ENCODE measurements at regions not wholly inside any gene's neighbourhood (a gene's known extent, or its start where the extent isn't known, plus 50 kb on each side); places are given as distances from the start of the nearest gene placed in this dataset.
A peak's percentile ranks its signal among the peaks of the same experiment; 100 is the strongest.
"Not testable (repeated sequence)": the region's sequence is repeated elsewhere in the genome, so short reads cannot be mapped to it uniquely, and the experiment has no call there.

- DNase-seq, result no peak
Observed at GRCh38 chr19:27824108-27824507, 1388.8 kb downstream of the UQCRFS1 start.

DNA sequence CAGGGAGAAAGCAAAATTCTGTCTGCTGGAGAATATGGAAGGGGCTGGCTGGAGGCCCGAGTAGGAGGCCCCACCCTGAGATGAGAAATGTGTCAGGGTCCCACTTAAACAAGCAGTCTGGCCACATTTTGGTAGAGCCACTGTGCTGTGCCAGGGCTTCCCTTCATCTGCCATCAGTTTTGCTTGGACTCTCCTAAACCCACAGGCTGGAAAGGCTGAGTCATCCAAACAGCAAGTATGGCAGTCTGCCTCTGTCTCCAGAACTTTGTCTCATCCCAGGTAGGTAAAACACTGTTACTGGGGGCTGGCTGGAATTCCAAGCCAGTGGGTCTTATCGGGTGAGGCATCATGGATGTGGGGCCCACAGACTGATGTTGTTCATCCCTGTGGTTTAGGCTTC lies 1390.6 kb downstream of the UQCRFS1 start:
- DNase-seq, result no peak

DNA sequence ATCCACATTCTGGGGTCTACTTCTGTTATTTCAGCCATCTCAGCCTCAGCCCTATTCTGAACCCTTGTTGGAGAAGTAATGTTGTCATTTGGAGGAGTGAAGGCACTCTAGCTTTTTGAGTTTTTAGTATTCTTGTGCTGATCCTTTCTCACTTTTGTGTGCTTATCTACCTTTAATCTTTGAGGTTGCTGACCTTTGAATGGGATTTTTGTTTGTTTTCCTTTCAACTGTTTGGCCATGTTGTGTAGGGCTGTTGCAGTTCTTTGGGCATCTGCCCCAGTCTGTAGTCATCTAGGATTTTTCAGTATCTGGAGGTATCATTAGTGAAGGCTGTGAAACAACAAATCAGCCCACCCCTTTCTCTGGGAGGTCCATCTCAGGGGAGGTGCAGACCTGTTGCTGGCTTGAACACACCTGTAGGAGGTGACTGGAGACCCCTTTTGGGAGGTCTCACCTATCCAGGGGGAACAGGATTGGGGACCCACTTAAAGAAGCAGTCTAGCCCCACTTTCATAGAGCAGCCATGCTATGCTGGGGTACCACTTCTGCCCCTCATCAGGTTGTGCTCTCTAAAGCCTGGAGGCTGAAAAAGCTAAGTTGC lies 1391.4 kb downstream of the UQCRFS1 start:
- DNase-seq, result no peak

DNA sequence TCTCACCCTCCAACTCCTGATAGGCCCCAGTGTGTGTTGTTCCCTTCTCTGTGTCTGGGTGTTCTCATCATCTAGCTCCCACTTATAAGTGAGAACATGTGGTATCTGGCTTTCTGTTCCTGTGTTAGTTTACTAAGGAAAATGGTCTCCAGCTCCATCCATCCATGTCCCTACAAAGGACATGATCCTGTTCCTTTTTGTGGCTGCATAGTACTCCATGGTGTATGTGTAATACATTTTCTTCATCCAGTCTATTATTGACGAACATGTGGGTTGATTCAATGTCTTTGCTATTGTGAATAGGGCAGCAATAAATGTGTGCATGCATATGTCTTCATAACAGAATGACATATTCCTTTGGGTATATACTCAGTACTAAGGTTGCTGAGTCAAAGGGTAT lies 1397.0 kb downstream of the UQCRFS1 start:
- no peak for DNase-seq

DNA sequence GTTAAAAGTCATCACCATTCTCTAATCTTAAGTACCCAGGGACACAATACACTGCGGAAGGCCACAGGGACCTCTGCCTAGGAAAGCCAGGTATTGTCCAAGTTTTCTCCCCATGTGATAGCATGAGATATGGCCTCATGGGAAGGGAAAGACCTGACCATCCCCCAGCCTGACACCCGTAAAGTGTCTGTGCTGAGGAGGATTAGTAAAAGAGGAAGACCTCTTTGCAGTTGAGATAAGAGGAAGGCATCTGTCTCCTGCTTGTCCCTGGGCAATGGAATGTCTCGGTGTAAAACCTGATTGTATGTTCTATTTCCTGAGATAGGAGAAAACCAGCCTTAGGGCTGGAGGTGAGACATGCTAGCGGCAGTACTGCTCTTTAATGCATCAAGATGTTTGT lies 1398.1 kb downstream of the UQCRFS1 start:
- not testable (repeated sequence) for DNase-seq

- DNase-seq, result not testable (repeated sequence)
Observed at GRCh38 chr19:27814274-27814673, 1398.7 kb downstream of the UQCRFS1 start.

DNA sequence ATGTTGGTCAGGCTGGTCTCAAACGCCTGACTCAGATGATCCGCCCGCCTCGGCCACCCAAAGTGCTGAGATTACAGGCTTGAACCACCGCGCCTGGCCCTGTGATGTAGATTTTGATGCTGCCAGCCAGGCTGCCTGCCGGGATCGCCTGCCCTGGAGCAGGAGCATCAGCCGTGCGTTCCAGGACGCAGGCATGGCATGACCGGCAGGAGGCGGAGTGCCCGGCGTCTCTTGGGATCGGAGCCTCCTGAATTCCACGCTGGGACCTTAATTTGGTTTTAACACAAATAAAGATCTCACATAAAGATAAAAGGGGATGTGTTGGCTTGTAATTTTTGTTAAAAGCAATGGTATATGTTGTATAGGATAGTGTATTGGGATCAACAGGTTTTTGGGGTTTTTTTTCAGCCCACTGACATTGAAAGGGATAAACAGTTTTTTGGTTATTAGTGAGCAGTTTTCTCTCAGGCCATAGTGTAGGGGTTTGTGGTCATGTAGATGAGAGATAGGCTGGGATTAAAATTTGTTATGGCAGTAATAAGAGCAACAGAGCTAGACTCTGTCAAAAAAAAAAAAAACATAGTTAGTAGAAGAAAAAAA lies 1406.4 kb downstream of the UQCRFS1 start:
- DNase-seq, result no peak

DNA sequence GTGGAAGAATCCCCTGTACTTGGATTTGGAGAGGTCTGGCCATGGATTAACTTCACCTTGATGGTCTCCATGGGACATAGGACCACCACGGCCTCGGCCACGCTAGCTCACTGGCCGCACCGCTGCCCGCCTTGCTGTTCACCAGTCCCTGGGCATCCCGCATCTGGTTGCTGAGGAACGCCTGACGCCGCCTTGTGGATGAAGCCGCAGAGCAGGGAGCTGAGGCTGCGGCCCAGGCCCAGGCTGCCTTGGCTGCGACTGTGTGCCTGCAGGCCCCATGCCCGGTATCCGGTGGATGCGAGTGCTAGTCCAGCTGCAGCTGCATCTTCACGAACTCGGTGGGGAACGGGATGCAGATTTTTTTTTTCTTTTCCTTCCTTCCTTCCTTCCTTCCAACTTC lies 1407.1 kb downstream of the UQCRFS1 start:
- DNase-seq, result no peak

- DNase-seq, result not testable (repeated sequence)
Observed at GRCh38 chr19:27802293-27802692, 1410.7 kb downstream of the UQCRFS1 start.

- no peak for DNase-seq
Observed at GRCh38 chr19:27796540-27796939, 1416.4 kb downstream of the UQCRFS1 start.

DNA sequence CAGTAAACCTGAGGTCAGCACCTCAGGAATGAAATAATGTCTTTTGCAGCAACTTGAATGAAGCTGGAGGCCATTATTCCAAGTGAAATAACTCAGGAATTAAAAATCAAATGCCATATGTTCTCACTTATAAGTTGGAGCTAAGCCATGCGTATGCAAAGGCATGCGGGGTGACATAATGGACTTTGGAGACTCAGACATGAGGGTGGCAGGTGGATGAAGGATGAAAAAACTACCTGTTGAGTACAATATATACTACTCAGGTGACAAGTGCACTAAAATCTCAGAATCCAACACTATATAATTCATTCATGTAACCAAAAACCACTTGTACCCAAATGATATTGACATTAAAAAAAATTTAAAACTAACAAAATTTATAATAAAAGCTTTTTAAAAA lies 1416.9 kb downstream of the UQCRFS1 start:
- no peak for DNase-seq

DNA sequence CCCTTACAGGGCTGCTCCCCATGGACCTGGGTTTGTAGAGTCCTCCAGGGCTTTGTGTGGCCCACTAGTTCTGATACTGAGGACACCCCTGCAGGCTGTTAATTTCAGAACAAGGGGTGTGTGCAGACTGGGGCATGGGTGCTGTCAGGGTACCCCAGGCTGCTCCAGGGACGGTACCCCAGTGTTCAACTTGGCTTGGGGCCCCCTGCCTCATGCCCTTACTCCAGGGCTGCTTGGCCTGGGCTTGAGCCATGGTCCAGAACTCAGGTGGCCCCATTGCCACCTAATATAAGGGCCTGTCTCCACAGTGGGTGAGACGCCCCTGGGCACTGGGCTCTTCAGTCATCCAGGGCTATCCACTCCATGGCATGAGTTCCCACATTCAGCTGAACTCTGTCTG lies 1417.6 kb downstream of the UQCRFS1 start:
- DNase-seq, result no peak

GRCh38 chr19:27794494-27795042 lies 1418.4 kb downstream of the UQCRFS1 start:
- no peak for DNase-seq

- DNase-seq, result peak; percentile 42
Observed at GRCh38 chr19:27793644-27794493, 1419.1 kb downstream of the UQCRFS1 start.

GRCh38 chr19:27793128-27793643 lies 1419.8 kb downstream of the UQCRFS1 start:
- DNase-seq, result peak; percentile 40

GRCh38 chr19:27792576-27793127 lies 1420.3 kb downstream of the UQCRFS1 start:
- no peak for DNase-seq

GRCh38 chr19:27780367-27781075 lies 1432.4 kb downstream of the UQCRFS1 start:
- no peak for DNase-seq

GRCh38 chr19:27779954-27780353 lies 1433.0 kb downstream of the UQCRFS1 start:
- no peak for DNase-seq

DNA sequence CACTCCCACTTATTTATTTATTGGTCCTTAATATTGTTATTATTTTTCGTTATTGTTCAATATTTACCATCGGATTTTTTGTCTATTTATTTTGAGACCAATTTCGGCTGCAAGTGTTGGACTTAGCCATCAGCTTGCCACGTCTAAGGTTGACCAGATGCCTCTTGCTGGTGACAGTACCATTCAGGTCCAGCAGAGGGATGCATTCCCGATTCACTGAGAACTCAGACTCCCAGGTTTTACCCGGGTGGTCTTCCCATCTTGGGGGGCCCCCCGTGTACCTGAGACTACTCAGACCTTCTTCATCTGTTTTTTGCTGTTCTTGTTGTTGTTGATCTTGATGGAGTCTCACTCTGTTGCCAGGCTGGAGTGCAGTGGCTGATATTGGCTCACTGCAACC lies 1435.2 kb downstream of the UQCRFS1 start:
- no peak for DNase-seq

DNA sequence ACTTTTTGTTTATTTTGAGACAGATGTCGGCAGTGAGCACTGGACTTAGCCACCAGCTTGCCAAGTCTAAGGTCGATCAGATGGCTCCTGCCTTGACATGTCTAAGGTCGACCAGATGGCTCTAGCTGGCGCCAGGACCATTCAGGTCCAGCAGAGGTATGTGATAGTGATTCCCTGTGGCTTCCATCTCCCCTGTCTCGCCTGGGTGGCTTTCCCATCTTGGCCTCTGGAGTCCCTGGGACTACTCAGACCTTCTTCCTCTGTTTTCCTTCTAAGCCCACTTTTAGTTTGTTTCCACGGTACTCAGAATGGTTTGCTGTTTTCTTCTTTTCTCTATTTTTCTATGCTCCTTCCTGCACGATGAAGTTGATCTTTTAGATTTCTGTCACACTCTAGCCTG lies 1435.7 kb downstream of the UQCRFS1 start:
- DNase-seq, result no peak

DNA sequence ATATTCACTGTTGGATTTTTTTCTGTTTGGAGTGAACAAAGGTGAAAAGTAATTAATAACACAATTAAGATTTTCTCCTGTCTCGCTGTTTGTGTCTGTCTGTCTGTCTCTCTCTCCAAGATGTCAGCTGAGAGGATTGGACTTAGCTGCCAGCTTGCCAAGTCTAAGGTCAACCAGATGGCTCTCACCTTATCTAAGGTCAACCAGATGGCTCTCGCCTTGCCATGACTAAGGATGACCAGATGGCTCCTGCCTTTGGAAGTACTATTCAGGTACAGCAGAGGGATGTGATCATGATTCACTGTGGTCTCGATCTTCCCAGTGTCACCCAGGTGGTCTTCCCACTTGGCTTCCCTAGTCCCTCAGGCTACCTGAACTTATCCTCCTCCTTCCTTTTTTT lies 1436.4 kb downstream of the UQCRFS1 start:
- DNase-seq, result no peak

DNA sequence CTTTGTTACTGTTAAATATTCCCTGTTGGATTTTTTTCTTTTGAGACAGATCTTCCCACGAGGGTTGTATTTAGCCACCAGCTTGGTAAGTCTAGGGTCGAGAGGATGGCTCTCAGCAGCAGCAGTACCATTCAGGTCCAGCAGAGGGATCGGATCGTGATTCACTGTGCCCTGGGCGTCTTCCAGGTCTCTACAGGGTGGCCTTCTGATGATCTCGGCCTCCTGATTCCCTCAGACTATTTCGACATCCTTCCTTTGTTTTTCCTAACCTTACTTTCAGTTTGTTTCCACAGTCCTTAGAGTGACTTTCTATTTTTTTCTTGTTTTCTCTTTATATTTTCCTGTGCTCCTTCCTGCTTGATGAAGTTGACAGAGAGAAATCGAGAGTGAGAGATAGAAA lies 1436.9 kb downstream of the UQCRFS1 start:
- DNase-seq, result no peak

DNA sequence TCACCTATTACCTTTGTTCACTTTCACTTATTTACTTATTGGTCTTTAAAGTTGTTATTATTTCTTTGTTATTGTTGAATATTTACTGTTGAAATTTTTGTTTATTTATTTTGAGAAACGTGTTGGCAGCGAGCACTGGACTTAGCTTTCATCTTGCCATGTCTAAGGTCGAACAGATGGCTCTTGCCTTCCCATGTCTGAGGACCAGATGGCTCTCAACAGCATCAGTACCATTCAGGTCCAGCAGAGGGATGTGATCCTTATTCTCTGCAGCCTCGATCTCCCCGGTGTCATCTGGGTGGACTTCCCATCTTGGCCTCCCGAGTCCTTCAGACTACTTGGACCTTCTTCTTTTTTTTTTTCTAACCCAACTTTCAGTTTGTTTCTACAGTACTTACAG lies 1437.6 kb downstream of the UQCRFS1 start:
- DNase-seq, result no peak
